Psoas muscle (tissue), 7 donors: ENCODE measurements at regions not wholly inside any gene's neighbourhood (a gene's known extent, or its start where the extent isn't known, plus 50 kb on each side); places are given as distances from the start of the nearest gene placed in this dataset.

Experiments used
- ATAC-seq, 4 donors: fragments of 200-7000 bp; cut with Tn5 transposase; one replicate each; pipeline ENCODE4 v1.9.1; 2020; ENCODE audit warnings: moderate library complexity in 3 of 4, mild to moderate bottlenecking in 2 of 4
- DNase-seq, 2 donors: peaks; one replicate each; pipeline ENCODE4 v3.0.0-alpha.2; 2020
- H3K27ac ChIP-seq: fragments of 200-600 bp; one replicate; pipeline ENCODE4 v1.8.0; 2022
- H3K27me3 ChIP-seq, 3 donors: fragments of 200-600 bp in 1 of 3; one replicate each; pipeline versions ENCODE4 v1.6.1 to v1.8.0; 2013 to 2022; ENCODE audit warnings: low read length in 2 of 3, mild to moderate bottlenecking in 2 of 3, moderate library complexity in 1 of 3; ENCODE audit not compliant: insufficient read depth in 3 of 3
- H3K36me3 ChIP-seq, 2 donors: fragments of 200-600 bp in 1 of 2; one replicate each; pipeline versions ENCODE4 v1.6.1 to v1.8.0; 2013 to 2022; ENCODE audit warnings: low read depth in 1 of 2, mild to moderate bottlenecking in 1 of 2, moderate library complexity in 1 of 2; ENCODE audit not compliant: insufficient read depth in 1 of 2
- H3K4me1 ChIP-seq: fragments of 200-600 bp; one replicate; pipeline ENCODE4 v1.8.0; 2022
- H3K4me3 ChIP-seq: fragments of 200-600 bp; one replicate; pipeline ENCODE4 v1.8.0; 2022; ENCODE audit warnings: mild to moderate bottlenecking
- H3K9me3 ChIP-seq: fragments of 200-600 bp; one replicate; pipeline ENCODE4 v1.8.0; 2022
- CTCF ChIP-seq: fragments of 200-600 bp; IDR thresholded peaks from one replicate; pipeline ENCODE4 v1.8.0; 2022; ENCODE audit warnings: antibody characterized with exemption
- WGBS, 3 donors: extraction: QIAGEN DNeasy Blood & Tissue Kit; methylation state at CpG; one replicate each; pipeline versions ENCODE4 v1.1.6 to v1.1.7; 2013; 5-methylcytosine and 5-hydroxymethylcytosine counted together
- intact Hi-C, 2 donors: fragments of 100-400 bp; cut with DNase I; formaldehyde crosslinking; loops; one replicate each; pipeline versions ENCODE4 v1.11.0 to v1.14.2; 2022
- donor health status: healthy with polysubstance abuse.
- donor health status: DM: no; HTN: no; CAD: no; lungs with moderate emphysema.
- donor health status: Bipolar disorder and iron deficiency.
- donor health status: healthy.
- donor health status: DM: yes; HTN: yes; CAD: no.
- donor health status: DM: no; HTN: no; CAD: no.
- donor health status: DM: yes; HTN: yes; CAD: no.

GRCh38 chr1:222084996-222085395 is 343.1 kb upstream of the DUSP10 start:
- ATAC-seq (peak in 3 of 4 donors; percentile 44 to 58 (median 48)), DNase-seq (no peak)
- H3K27ac ChIP-seq: no peak overlapping the region
- H3K4me3 ChIP-seq: no peak overlapping the region
- no peaks in the 10 kb centered on the region for H3K36me3 ChIP-seq
- WGBS, 3 donors: 21 to 39% (median 28%) methylated on average over 1 of the region's 1 CpG
- TF ChIP-seq CTCF: no peak
- intact Hi-C loops: no loop called here
- no peaks in the 10 kb centered on the region for H3K27me3 ChIP-seq
- H3K4me1 ChIP-seq: no peaks in the 10 kb centered on the region
- H3K9me3 ChIP-seq: no peaks in the 10 kb centered on the region

GRCh38 chr1:222084048-222084447 is 342.2 kb upstream of the DUSP10 start:
- no peak overlapping the region for H3K4me3 ChIP-seq
- ATAC-seq: no peak
- no peak for DNase-seq
- no peaks in the 10 kb centered on the region for H3K27me3 ChIP-seq
- H3K36me3 ChIP-seq: no peaks in the 10 kb centered on the region
- no peaks in the 10 kb centered on the region for H3K4me1 ChIP-seq
- no peak for TF ChIP-seq CTCF
- intact Hi-C loops: no loop called here
- H3K9me3 ChIP-seq: no peaks in the 10 kb centered on the region
- H3K27ac ChIP-seq: no peak overlapping the region

- no peak overlapping the region for H3K4me3 ChIP-seq
These were observed 340.0 kb upstream of the DUSP10 start for GRCh38 chr1:222081859-222082258.

GRCh38 chr1:222079566-222079965 is 337.7 kb upstream of the DUSP10 start:
- H3K36me3 ChIP-seq: no peaks in the 10 kb centered on the region
- H3K27me3 ChIP-seq: no peaks in the 10 kb centered on the region
- DNase-seq: no peak
- TF ChIP-seq CTCF: no peak
- intact Hi-C loops: no loop called here
- H3K27ac ChIP-seq: no peak overlapping the region
- ATAC-seq: no peak
- no peaks in the 10 kb centered on the region for H3K9me3 ChIP-seq
- no peaks in the 10 kb centered on the region for H3K4me1 ChIP-seq
- WGBS, 3 donors: 73 to 87% (median 83%) methylated on average over 1 of the region's 1 CpG
- no peak overlapping the region for H3K4me3 ChIP-seq

More at GRCh38 chr1:222081859-222082258, 340.0 kb upstream of the DUSP10 start:
- Histone ChIP-seq H3K4me1 (no peaks in the 10 kb centered on the region), H3K9me3 (no peaks in the 10 kb centered on the region), H3K27me3 (no peaks in the 10 kb centered on the region), H3K36me3 (no peaks in the 10 kb centered on the region), H3K27ac (no peak overlapping the region)
- ATAC-seq: no peak
- no peak for DNase-seq
- TF ChIP-seq CTCF: no peak
- intact Hi-C loops: no loop called here
- WGBS, 3 donors: 83 to 86% (median 85%) methylated on average over 3 of the region's 3 CpGs

GRCh38 chr1:222077206-222077605 is 335.3 kb upstream of the DUSP10 start:
- TF ChIP-seq CTCF: no peak
- 57 to 70% (median 59%) methylated on average over 2 of the region's 2 CpGs for WGBS, 3 donors
- Histone ChIP-seq H3K36me3 (no peaks in the 10 kb centered on the region), H3K4me1 (no peaks in the 10 kb centered on the region), H3K27ac (no peak overlapping the region), H3K9me3 (no peaks in the 10 kb centered on the region), H3K4me3 (no peak overlapping the region), H3K27me3 (no peaks in the 10 kb centered on the region)
- intact Hi-C loops: no loop called here
- ATAC-seq: no peak
- DNase-seq: no peak
